ENCODE measurements at regions not wholly inside any gene's neighbourhood (a gene's known extent, or its start where the extent isn't known, plus 50 kb on each side); places are given as distances from the start of the nearest gene placed in this dataset.
"Not testable (repeated sequence)": the region's sequence is repeated elsewhere in the genome, so short reads cannot be mapped to it uniquely, and the experiment has no call there.

DNA sequence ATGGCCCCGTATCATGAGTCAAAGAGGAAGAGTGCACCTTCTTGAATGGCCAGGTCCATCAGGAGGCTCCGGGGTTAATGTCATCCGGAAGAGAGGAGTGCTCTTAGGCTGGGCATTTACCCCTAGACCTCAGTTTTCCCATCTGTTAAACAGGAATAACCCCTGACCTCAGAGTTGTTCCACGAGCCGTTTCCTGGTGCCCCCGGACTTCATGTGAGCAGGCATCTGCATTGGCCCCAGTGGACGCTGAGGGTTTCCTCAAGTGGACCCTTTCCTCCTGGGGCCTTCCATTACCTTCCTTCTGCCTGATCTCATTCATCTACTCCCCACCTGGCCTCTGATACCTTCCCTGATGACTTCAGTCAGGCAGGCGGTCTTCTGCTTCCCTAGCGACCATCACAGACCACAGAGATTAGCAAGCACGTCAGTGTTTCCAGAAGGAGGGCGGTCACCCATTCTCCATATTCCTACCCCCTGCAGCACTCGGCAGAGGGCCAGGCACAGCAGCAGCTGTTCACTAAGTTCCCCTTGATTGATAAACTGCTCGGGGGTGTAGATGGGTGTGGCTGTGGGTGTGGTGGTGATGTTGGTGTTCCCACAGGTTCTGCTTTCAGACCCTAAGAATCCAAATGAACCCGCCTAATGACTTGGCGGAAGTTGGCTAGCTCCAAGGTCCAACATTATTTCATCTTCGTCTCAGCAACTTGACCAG lies 346.6 kb upstream of the TNRC6C start:
- no peak for DNase-seq (ENCODE audit: low spot score)
- intact Hi-C loops (cut with micrococcal nuclease) = loop anchor here (5.0 kb wide), 1 partner anchor 55 kb away; no protein-coding TSS in a partner anchor
- no peak overlapping the region for H3K27ac Mint-ChIP-seq
- peaks cover 6% of the 10 kb centered on the region for H3K27me3 Mint-ChIP-seq (ENCODE audit: low read depth)
- H3K4me1 Mint-ChIP-seq (ENCODE audit: low read depth) = peaks cover 21% of the 10 kb centered on the region
- no peaks in the 10 kb centered on the region for H3K9me3 Mint-ChIP-seq
- no peaks in the 10 kb centered on the region for H3K36me3 Mint-ChIP-seq (ENCODE audit: low read depth)
- no peak overlapping the region for H3K4me3 Mint-ChIP-seq (ENCODE audit: low read depth)

GRCh38 chr17:77613218-77613617 lies 345.3 kb upstream of the TNRC6C start:
- DNase-seq (ENCODE audit: low spot score) = no peak
- no peaks in the 10 kb centered on the region for H3K36me3 Mint-ChIP-seq (ENCODE audit: low read depth)
- H3K27me3 Mint-ChIP-seq (ENCODE audit: low read depth) = peaks cover 6% of the 10 kb centered on the region
- H3K4me1 Mint-ChIP-seq (ENCODE audit: low read depth) = peaks cover 24% of the 10 kb centered on the region
- no peaks in the 10 kb centered on the region for H3K9me3 Mint-ChIP-seq
- intact Hi-C loops (cut with micrococcal nuclease) = loop anchor here (5.0 kb wide), 1 partner anchor 54 kb away; no protein-coding TSS in a partner anchor
- H3K4me3 Mint-ChIP-seq (ENCODE audit: low read depth) = no peak overlapping the region
- no peak overlapping the region for H3K27ac Mint-ChIP-seq

GRCh38 chr17:77613627-77614026 lies 344.9 kb upstream of the TNRC6C start:
- intact Hi-C loops (cut with micrococcal nuclease) = loop anchor here (5.0 kb wide), 1 partner anchor 54 kb away; no protein-coding TSS in a partner anchor
- no peak overlapping the region for H3K4me3 Mint-ChIP-seq (ENCODE audit: low read depth)
- H3K27ac Mint-ChIP-seq = no peak overlapping the region
- peaks cover 28% of the 10 kb centered on the region for H3K4me1 Mint-ChIP-seq (ENCODE audit: low read depth)
- no peaks in the 10 kb centered on the region for H3K9me3 Mint-ChIP-seq
- DNase-seq (ENCODE audit: low spot score) = no peak
- H3K27me3 Mint-ChIP-seq (ENCODE audit: low read depth) = peaks cover 6% of the 10 kb centered on the region
- H3K36me3 Mint-ChIP-seq (ENCODE audit: low read depth) = no peaks in the 10 kb centered on the region

GRCh38 chr17:77615703-77616253 lies 342.7 kb upstream of the TNRC6C start:
- Mint-ChIP-seq H3K4me3 (ENCODE audit: low read depth) (no peak overlapping the region), H3K4me1 (ENCODE audit: low read depth) (peaks cover 15% of the 10 kb centered on the region), H3K27me3 (ENCODE audit: low read depth) (peaks cover 6% of the 10 kb centered on the region), H3K9me3 (peaks cover 11% of the 10 kb centered on the region), H3K27ac (no peak overlapping the region), H3K36me3 (ENCODE audit: low read depth) (no peaks in the 10 kb centered on the region)
- no peak for DNase-seq (ENCODE audit: low spot score)
- intact Hi-C loops (cut with micrococcal nuclease) = no loop called here

GRCh38 chr17:77616254-77616731 lies 342.2 kb upstream of the TNRC6C start:
- Mint-ChIP-seq H3K27ac (no peak overlapping the region), H3K4me1 (ENCODE audit: low read depth) (peaks cover 12% of the 10 kb centered on the region), H3K27me3 (ENCODE audit: low read depth) (peaks cover 6% of the 10 kb centered on the region), H3K36me3 (ENCODE audit: low read depth) (no peaks in the 10 kb centered on the region), H3K4me3 (ENCODE audit: low read depth) (no peak overlapping the region), H3K9me3 (peaks cover 15% of the 10 kb centered on the region)
- intact Hi-C loops (cut with micrococcal nuclease) = no loop called here
- no peak for DNase-seq (ENCODE audit: low spot score)

DNA sequence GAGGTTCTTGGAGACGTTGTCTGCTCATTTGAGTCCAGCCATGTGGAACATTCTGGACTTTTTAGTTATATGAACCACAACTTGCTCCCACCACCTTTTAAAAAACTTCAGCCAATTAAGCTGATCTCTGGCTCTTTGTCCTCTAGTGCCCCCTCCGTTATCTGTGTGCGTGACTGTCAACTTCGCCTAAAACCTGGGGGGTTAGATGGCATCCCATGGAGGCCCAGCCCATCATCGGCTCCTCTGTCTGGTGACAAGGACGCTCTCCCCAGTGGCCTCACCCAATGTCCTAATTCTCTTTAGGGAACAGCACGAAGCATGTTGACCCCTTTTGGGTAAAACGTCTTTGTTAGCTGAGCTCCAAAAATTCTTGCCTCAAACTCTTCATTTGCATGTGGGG lies 341.0 kb upstream of the TNRC6C start:
- Mint-ChIP-seq H3K27me3 (ENCODE audit: low read depth) (peaks cover 6% of the 10 kb centered on the region), H3K36me3 (ENCODE audit: low read depth) (no peaks in the 10 kb centered on the region), H3K9me3 (peaks cover 15% of the 10 kb centered on the region), H3K27ac (no peak overlapping the region), H3K4me3 (ENCODE audit: low read depth) (no peak overlapping the region), H3K4me1 (ENCODE audit: low read depth) (peaks cover 9% of the 10 kb centered on the region)
- no peak for DNase-seq (ENCODE audit: low spot score)
- intact Hi-C loops (cut with micrococcal nuclease) = no loop called here

- H3K9me3 Mint-ChIP-seq = peaks cover 15% of the 10 kb centered on the region
- no peak overlapping the region for H3K4me3 Mint-ChIP-seq (ENCODE audit: low read depth)
- peaks cover 6% of the 10 kb centered on the region for H3K27me3 Mint-ChIP-seq (ENCODE audit: low read depth)
- no peaks in the 10 kb centered on the region for H3K36me3 Mint-ChIP-seq (ENCODE audit: low read depth)
- intact Hi-C loops (cut with micrococcal nuclease) = no loop called here
- H3K4me1 Mint-ChIP-seq (ENCODE audit: low read depth) = peaks cover 9% of the 10 kb centered on the region
- H3K27ac Mint-ChIP-seq = no peak overlapping the region
- no peak for DNase-seq (ENCODE audit: low spot score)
Observed at GRCh38 chr17:77618173-77618572, 340.3 kb upstream of the TNRC6C start.

GRCh38 chr17:77618731-77619130 lies 339.8 kb upstream of the TNRC6C start:
- peaks cover 9% of the 10 kb centered on the region for H3K4me1 Mint-ChIP-seq (ENCODE audit: low read depth)
- H3K27ac Mint-ChIP-seq = no peak overlapping the region
- H3K4me3 Mint-ChIP-seq (ENCODE audit: low read depth) = no peak overlapping the region
- H3K27me3 Mint-ChIP-seq (ENCODE audit: low read depth) = peaks cover 3% of the 10 kb centered on the region
- DNase-seq (ENCODE audit: low spot score) = no peak
- intact Hi-C loops (cut with micrococcal nuclease) = no loop called here
- no peaks in the 10 kb centered on the region for H3K36me3 Mint-ChIP-seq (ENCODE audit: low read depth)
- peaks cover 15% of the 10 kb centered on the region for H3K9me3 Mint-ChIP-seq

GRCh38 chr17:77619326-77619725 lies 339.2 kb upstream of the TNRC6C start:
- Mint-ChIP-seq H3K4me3 (ENCODE audit: low read depth) (no peak overlapping the region), H3K36me3 (ENCODE audit: low read depth) (no peaks in the 10 kb centered on the region), H3K27ac (no peak overlapping the region), H3K27me3 (ENCODE audit: low read depth) (peaks cover 2% of the 10 kb centered on the region), H3K4me1 (ENCODE audit: low read depth) (peaks cover 9% of the 10 kb centered on the region), H3K9me3 (peaks cover 15% of the 10 kb centered on the region)
- no peak for DNase-seq (ENCODE audit: low spot score)
- intact Hi-C loops (cut with micrococcal nuclease) = no loop called here

GRCh38 chr17:77619851-77620250 lies 338.7 kb upstream of the TNRC6C start:
- Mint-ChIP-seq H3K9me3 (peaks cover 15% of the 10 kb centered on the region), H3K27ac (no peak overlapping the region), H3K4me1 (ENCODE audit: low read depth) (peaks cover 9% of the 10 kb centered on the region), H3K27me3 (ENCODE audit: low read depth) (no peaks in the 10 kb centered on the region), H3K36me3 (ENCODE audit: low read depth) (no peaks in the 10 kb centered on the region), H3K4me3 (ENCODE audit: low read depth) (no peak overlapping the region)
- intact Hi-C loops (cut with micrococcal nuclease) = no loop called here
- no peak for DNase-seq (ENCODE audit: low spot score)

DNA sequence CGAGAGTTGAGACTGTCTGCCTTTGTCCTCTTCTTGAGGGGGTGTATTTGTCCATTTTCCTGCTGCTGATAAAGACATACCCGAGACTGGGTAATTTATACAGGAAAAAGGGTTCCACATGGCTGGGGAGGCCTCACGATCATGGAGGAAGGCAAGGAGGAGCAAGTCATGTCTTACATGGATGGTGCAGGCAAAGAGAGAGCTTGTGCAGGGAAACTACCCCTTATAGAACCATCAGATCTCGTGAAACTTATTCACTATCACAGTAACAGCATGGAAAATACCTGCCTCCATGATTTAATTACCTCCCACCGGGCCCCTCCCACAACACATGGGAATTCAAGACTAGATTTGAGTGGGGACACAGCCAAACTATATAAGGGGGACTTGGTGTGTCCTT lies 338.2 kb upstream of the TNRC6C start:
- peaks cover 17% of the 10 kb centered on the region for H3K9me3 Mint-ChIP-seq
- no peak overlapping the region for H3K4me3 Mint-ChIP-seq (ENCODE audit: low read depth)
- no peak overlapping the region for H3K27ac Mint-ChIP-seq
- peaks cover 9% of the 10 kb centered on the region for H3K4me1 Mint-ChIP-seq (ENCODE audit: low read depth)
- H3K27me3 Mint-ChIP-seq (ENCODE audit: low read depth) = peaks cover 1% of the 10 kb centered on the region
- H3K36me3 Mint-ChIP-seq (ENCODE audit: low read depth) = no peaks in the 10 kb centered on the region
- no peak for DNase-seq (ENCODE audit: low spot score)
- intact Hi-C loops (cut with micrococcal nuclease) = no loop called here

GRCh38 chr17:77622084-77622483 lies 336.4 kb upstream of the TNRC6C start:
- H3K4me3 Mint-ChIP-seq (ENCODE audit: low read depth); H3K4me1 Mint-ChIP-seq (ENCODE audit: low read depth); H3K27me3 Mint-ChIP-seq (ENCODE audit: low read depth); H3K27ac Mint-ChIP-seq; DNase-seq (ENCODE audit: low spot score); H3K36me3 Mint-ChIP-seq (ENCODE audit: low read depth); intact Hi-C loops (cut with micrococcal nuclease): not testable (repeated sequence)
- H3K9me3 Mint-ChIP-seq = peaks cover 27% of the 10 kb centered on the region

- H3K27me3 Mint-ChIP-seq (ENCODE audit: low read depth) = peaks cover 10% of the 10 kb centered on the region
- no peak for DNase-seq (ENCODE audit: low spot score)
- intact Hi-C loops (cut with micrococcal nuclease) = no loop called here
- peaks cover 9% of the 10 kb centered on the region for H3K4me1 Mint-ChIP-seq (ENCODE audit: low read depth)
- peaks cover 33% of the 10 kb centered on the region for H3K9me3 Mint-ChIP-seq
- no peak overlapping the region for H3K4me3 Mint-ChIP-seq (ENCODE audit: low read depth)
- H3K27ac Mint-ChIP-seq = no peak overlapping the region
- H3K36me3 Mint-ChIP-seq (ENCODE audit: low read depth) = no peaks in the 10 kb centered on the region
Observed at GRCh38 chr17:77622647-77623046, 335.9 kb upstream of the TNRC6C start.

Data from activated T-helper 2 cell treated with anti-CD3 and anti-CD28 coated beads, Interferon-gamma antibody, Interleukin-2, Interleukin-4, amounts not matched to agents 10 μg/mL and 5 μg/mL and 100 μg/mL, durations not matched to agents 14 hours and 24 hours and 36 hours (primary cell).